KMS-11 (cell line): ENCODE measurements at regions not wholly inside any gene's neighbourhood (a gene's known extent, or its start where the extent isn't known, plus 50 kb on each side); places are given as distances from the start of the nearest gene placed in this dataset.

Source experiments
- H2AFZ ChIP-seq: fragments of 200-600 bp; sonication (generic); 2 replicates; pipeline ENCODE4 v1.6.1; 2016; ENCODE audit warnings: antibody characterized with exemption, mixed run types, low read depth
- H3K27ac ChIP-seq: fragments of 200-600 bp; sonication (generic); 2 replicates; pipeline ENCODE4 v1.6.1; 2016; ENCODE audit warnings: mild to moderate bottlenecking, mixed run types
- H3K27me3 ChIP-seq: fragments of 200-600 bp; sonication (generic); 2 replicates; pipeline ENCODE4 v1.6.1; 2017; ENCODE audit warnings: mild to moderate bottlenecking, low read depth, mixed run types, moderate library complexity; ENCODE audit not compliant: insufficient read depth
- H3K36me3 ChIP-seq: fragments of 200-600 bp; sonication (generic); 2 replicates; pipeline ENCODE4 v1.6.1; 2017; ENCODE audit warnings: mild to moderate bottlenecking, mixed run types; ENCODE audit not compliant: insufficient read depth
- H3K4me1 ChIP-seq: fragments of 200-600 bp; sonication (generic); 2 replicates; pipeline ENCODE4 v1.6.1; 2016; ENCODE audit warnings: mild to moderate bottlenecking, low read depth, mixed run types; ENCODE audit not compliant: poor library complexity, severe bottlenecking
- H3K4me2 ChIP-seq: fragments of 200-600 bp; sonication (generic); 2 replicates; pipeline ENCODE4 v1.7.0; 2016; ENCODE audit warnings: mild to moderate bottlenecking, mixed run types
- H3K4me3 ChIP-seq: fragments of 200-600 bp; sonication (generic); IDR thresholded peaks from 2 replicates; pipeline ENCODE4 v1.6.1; 2017; ENCODE audit warnings: low read depth, low read length, mixed read lengths; ENCODE audit not compliant: insufficient read depth
- H3K79me2 ChIP-seq: fragments of 200-600 bp; sonication (generic); 2 replicates; pipeline ENCODE4 v1.6.1; 2016; ENCODE audit warnings: low read depth, mixed run types; ENCODE audit not compliant: insufficient read depth
- H3K9ac ChIP-seq: fragments of 200-600 bp; sonication (generic); 2 replicates; pipeline ENCODE4 v1.6.1; 2016; ENCODE audit warnings: mild to moderate bottlenecking, mixed run types
- H4K20me1 ChIP-seq: fragments of 200-600 bp; sonication (generic); 2 replicates; pipeline ENCODE4 v1.6.1; 2016; ENCODE audit warnings: mild to moderate bottlenecking, mixed run types; ENCODE audit not compliant: insufficient read depth
- TF ChIP-seq, protein P1 (sequence below): fragments of 200-600 bp; sonication (generic); conservative IDR thresholded peaks from 2 replicates; pipeline ENCODE4 v1.6.1; 2017; ENCODE audit warnings: low read depth, mild to moderate bottlenecking, antibody characterized with exemption, low read length, moderate library complexity, mixed read lengths

DNA sequence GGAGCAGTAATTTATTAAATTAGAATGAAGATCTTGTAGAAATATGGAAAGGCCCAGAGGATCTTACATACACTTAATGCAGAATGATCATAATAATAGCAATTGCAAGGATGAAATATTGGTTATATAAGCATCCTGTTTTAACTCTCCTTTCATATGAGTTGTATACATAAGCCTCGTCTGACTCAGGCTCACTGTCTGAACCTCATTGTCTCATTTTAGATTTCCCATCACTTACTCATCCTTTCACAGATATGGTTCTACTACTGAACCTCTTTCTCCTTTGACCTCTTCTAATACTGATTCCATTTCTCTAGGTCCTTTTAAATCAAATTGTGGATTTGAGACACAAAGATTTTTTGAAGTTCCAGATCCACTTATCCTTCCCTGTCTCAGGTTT, 277.3 kb upstream of the TRPC5 start:
- no peak overlapping the region for H3K4me2 ChIP-seq
- H2AFZ ChIP-seq: no peak overlapping the region
- TF ChIP-seq, protein P1, sequence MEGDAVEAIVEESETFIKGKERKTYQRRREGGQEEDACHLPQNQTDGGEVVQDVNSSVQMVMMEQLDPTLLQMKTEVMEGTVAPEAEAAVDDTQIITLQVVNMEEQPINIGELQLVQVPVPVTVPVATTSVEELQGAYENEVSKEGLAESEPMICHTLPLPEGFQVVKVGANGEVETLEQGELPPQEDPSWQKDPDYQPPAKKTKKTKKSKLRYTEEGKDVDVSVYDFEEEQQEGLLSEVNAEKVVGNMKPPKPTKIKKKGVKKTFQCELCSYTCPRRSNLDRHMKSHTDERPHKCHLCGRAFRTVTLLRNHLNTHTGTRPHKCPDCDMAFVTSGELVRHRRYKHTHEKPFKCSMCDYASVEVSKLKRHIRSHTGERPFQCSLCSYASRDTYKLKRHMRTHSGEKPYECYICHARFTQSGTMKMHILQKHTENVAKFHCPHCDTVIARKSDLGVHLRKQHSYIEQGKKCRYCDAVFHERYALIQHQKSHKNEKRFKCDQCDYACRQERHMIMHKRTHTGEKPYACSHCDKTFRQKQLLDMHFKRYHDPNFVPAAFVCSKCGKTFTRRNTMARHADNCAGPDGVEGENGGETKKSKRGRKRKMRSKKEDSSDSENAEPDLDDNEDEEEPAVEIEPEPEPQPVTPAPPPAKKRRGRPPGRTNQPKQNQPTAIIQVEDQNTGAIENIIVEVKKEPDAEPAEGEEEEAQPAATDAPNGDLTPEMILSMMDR: no peak
- no peak overlapping the region for H3K27ac ChIP-seq
- H3K9ac ChIP-seq: no peak overlapping the region
- no peaks in the 10 kb centered on the region for H3K79me2 ChIP-seq
- no peaks in the 10 kb centered on the region for H4K20me1 ChIP-seq
- H3K4me1 ChIP-seq: no peaks in the 10 kb centered on the region
- H3K4me3 ChIP-seq: no peak overlapping the region
- no peaks in the 10 kb centered on the region for H3K27me3 ChIP-seq
- no peaks in the 10 kb centered on the region for H3K36me3 ChIP-seq

GRCh38 chrX:112355931-112356330, 273.4 kb upstream of the TRPC5 start:
- TF ChIP-seq, protein P1: no peak
- Histone ChIP-seq H3K9ac (no peak overlapping the region), H4K20me1 (no peaks in the 10 kb centered on the region), H3K79me2 (no peaks in the 10 kb centered on the region), H3K4me1 (no peaks in the 10 kb centered on the region), H3K4me2 (no peak overlapping the region), H3K36me3 (no peaks in the 10 kb centered on the region), H3K4me3 (no peak overlapping the region), H3K27ac (no peak overlapping the region), H2AFZ (no peak overlapping the region), H3K27me3 (no peaks in the 10 kb centered on the region)

DNA sequence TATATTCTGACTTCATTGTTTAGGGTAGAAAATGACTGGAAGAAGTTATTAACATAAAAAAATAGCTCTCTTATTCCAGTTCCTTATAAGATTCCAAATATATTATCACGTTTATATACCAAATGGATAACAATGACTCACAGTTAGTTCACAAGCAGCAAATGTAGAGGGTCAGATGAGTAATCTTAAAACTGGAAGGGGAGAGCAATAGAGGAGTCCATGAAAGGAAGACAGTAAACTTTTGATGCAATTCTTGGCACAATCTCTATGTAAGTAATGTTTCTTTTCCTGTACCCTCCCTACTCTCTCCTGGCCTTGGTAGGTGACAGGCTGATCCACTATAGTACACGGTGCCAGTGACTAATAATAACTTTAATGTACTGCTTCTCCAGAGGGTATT, 259.0 kb upstream of the TRPC5 start:
- H3K27ac ChIP-seq: no peak overlapping the region
- H3K4me2 ChIP-seq: no peak overlapping the region
- no peaks in the 10 kb centered on the region for H4K20me1 ChIP-seq
- TF ChIP-seq, protein P1: no peak
- H3K4me1 ChIP-seq: no peaks in the 10 kb centered on the region
- no peak overlapping the region for H3K4me3 ChIP-seq
- H3K9ac ChIP-seq: no peak overlapping the region
- H3K36me3 ChIP-seq: no peaks in the 10 kb centered on the region
- no peaks in the 10 kb centered on the region for H3K79me2 ChIP-seq
- no peak overlapping the region for H2AFZ ChIP-seq
- no peaks in the 10 kb centered on the region for H3K27me3 ChIP-seq

GRCh38 chrX:112313201-112313600, 230.6 kb upstream of the TRPC5 start:
- no peaks in the 10 kb centered on the region for H3K27me3 ChIP-seq
- H3K79me2 ChIP-seq: no peaks in the 10 kb centered on the region
- no peaks in the 10 kb centered on the region for H3K4me1 ChIP-seq
- no peak overlapping the region for H3K4me2 ChIP-seq
- H3K9ac ChIP-seq: no peak overlapping the region
- H3K27ac ChIP-seq: no peak overlapping the region
- no peak overlapping the region for H3K4me3 ChIP-seq
- no peak overlapping the region for H2AFZ ChIP-seq
- TF ChIP-seq, protein P1: no peak
- H4K20me1 ChIP-seq: no peaks in the 10 kb centered on the region
- H3K36me3 ChIP-seq: no peaks in the 10 kb centered on the region

DNA sequence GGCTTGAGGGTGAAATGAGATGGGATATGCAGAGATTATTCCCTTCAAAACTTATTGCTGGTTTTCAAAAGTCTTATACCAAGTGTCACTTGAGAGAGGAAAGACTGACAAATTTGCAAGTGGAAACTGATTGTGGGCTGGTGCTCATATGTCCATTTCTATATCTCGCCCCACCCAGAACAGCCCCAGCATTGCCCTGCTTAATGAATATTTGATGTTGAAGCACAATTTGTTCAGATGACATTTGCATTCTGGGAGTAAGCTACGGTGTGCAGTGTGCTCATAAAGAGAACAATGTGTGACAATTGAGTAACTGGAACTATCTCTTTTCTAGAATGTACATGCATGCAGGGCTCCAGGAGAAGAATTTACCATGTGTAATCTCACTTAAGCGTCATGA, 223.5 kb upstream of the TRPC5 start:
- no peaks in the 10 kb centered on the region for H3K79me2 ChIP-seq
- H4K20me1 ChIP-seq: no peaks in the 10 kb centered on the region
- no peaks in the 10 kb centered on the region for H3K27me3 ChIP-seq
- H2AFZ ChIP-seq: no peak overlapping the region
- H3K4me2 ChIP-seq: no peak overlapping the region
- no peak overlapping the region for H3K27ac ChIP-seq
- no peak overlapping the region for H3K4me3 ChIP-seq
- H3K36me3 ChIP-seq: no peaks in the 10 kb centered on the region
- no peak overlapping the region for H3K9ac ChIP-seq
- H3K4me1 ChIP-seq: no peaks in the 10 kb centered on the region
- TF ChIP-seq, protein P1: no peak
